ENCODE measurements at regions not wholly inside any gene's neighbourhood (a gene's known extent, or its start where the extent isn't known, plus 50 kb on each side); places are given as distances from the start of the nearest gene placed in this dataset.

GRCh38 chr6:164188861-164189260 is 774.3 kb downstream of the QKI start:
- Mint-ChIP-seq H3K27me3 (no peaks in the 10 kb centered on the region), H3K4me1 (ENCODE audit: low read depth) (no peaks in the 10 kb centered on the region), H3K36me3 (ENCODE audit: low read depth) (no peaks in the 10 kb centered on the region), H3K9me3 (peaks cover 9% of the 10 kb centered on the region), H3K27ac (no peak overlapping the region), H3K4me3 (no peak overlapping the region)
- intact Hi-C loops (cut with micrococcal nuclease): no loop called here

- peaks cover 27% of the 10 kb centered on the region for H3K9me3 Mint-ChIP-seq
- H3K27ac Mint-ChIP-seq: no peak overlapping the region
- H3K27me3 Mint-ChIP-seq: no peaks in the 10 kb centered on the region
- intact Hi-C loops (cut with micrococcal nuclease): no loop called here
- no peaks in the 10 kb centered on the region for H3K4me1 Mint-ChIP-seq (ENCODE audit: low read depth)
- H3K36me3 Mint-ChIP-seq (ENCODE audit: low read depth): no peaks in the 10 kb centered on the region
- no peak overlapping the region for H3K4me3 Mint-ChIP-seq
These were observed 771.0 kb downstream of the QKI start for GRCh38 chr6:164185471-164185871.

GRCh38 chr6:164184410-164184809 is 769.9 kb downstream of the QKI start:
- intact Hi-C loops (cut with micrococcal nuclease): no loop called here
- Mint-ChIP-seq H3K27me3 (no peaks in the 10 kb centered on the region), H3K4me1 (ENCODE audit: low read depth) (no peaks in the 10 kb centered on the region)

GRCh38 chr6:164183556-164184123 is 769.1 kb downstream of the QKI start:
- no peak overlapping the region for H3K27ac Mint-ChIP-seq
- H3K9me3 Mint-ChIP-seq: peaks cover 27% of the 10 kb centered on the region
- no peaks in the 10 kb centered on the region for H3K4me1 Mint-ChIP-seq (ENCODE audit: low read depth)
- H3K36me3 Mint-ChIP-seq (ENCODE audit: low read depth): no peaks in the 10 kb centered on the region
- intact Hi-C loops (cut with micrococcal nuclease): no loop called here
- no peak overlapping the region for H3K4me3 Mint-ChIP-seq
- H3K27me3 Mint-ChIP-seq: no peaks in the 10 kb centered on the region

More at GRCh38 chr6:164184410-164184809, 769.9 kb downstream of the QKI start:
- Mint-ChIP-seq H3K4me3 (no peak overlapping the region), H3K36me3 (ENCODE audit: low read depth) (no peaks in the 10 kb centered on the region), H3K27ac (no peak overlapping the region), H3K9me3 (peaks cover 27% of the 10 kb centered on the region)

GRCh38 chr6:164178679-164179332 is 764.3 kb downstream of the QKI start:
- Mint-ChIP-seq H3K27ac (no peak overlapping the region), H3K4me3 (no peak overlapping the region), H3K27me3 (no peaks in the 10 kb centered on the region), H3K9me3 (peaks cover 26% of the 10 kb centered on the region), H3K36me3 (ENCODE audit: low read depth) (no peaks in the 10 kb centered on the region), H3K4me1 (ENCODE audit: low read depth) (no peaks in the 10 kb centered on the region)
- intact Hi-C loops (cut with micrococcal nuclease): no loop called here

- Mint-ChIP-seq H3K9me3 (peaks cover 26% of the 10 kb centered on the region), H3K27ac (no peak overlapping the region), H3K27me3 (no peaks in the 10 kb centered on the region), H3K4me3 (no peak overlapping the region), H3K36me3 (ENCODE audit: low read depth) (no peaks in the 10 kb centered on the region), H3K4me1 (ENCODE audit: low read depth) (no peaks in the 10 kb centered on the region)
- intact Hi-C loops (cut with micrococcal nuclease): no loop called here
These were observed 754.8 kb downstream of the QKI start for GRCh38 chr6:164169355-164169754.

- Mint-ChIP-seq H3K27ac (no peak overlapping the region), H3K9me3 (peaks cover 19% of the 10 kb centered on the region), H3K36me3 (ENCODE audit: low read depth) (no peaks in the 10 kb centered on the region), H3K27me3 (no peaks in the 10 kb centered on the region), H3K4me1 (ENCODE audit: low read depth) (no peaks in the 10 kb centered on the region), H3K4me3 (no peak overlapping the region)
- intact Hi-C loops (cut with micrococcal nuclease): no loop called here
These were observed 754.1 kb downstream of the QKI start for GRCh38 chr6:164168595-164168994.

GRCh38 chr6:164167873-164168405 is 753.4 kb downstream of the QKI start:
- intact Hi-C loops (cut with micrococcal nuclease): no loop called here
- Mint-ChIP-seq H3K4me3 (no peak overlapping the region), H3K36me3 (ENCODE audit: low read depth) (no peaks in the 10 kb centered on the region), H3K4me1 (ENCODE audit: low read depth) (no peaks in the 10 kb centered on the region), H3K27me3 (no peaks in the 10 kb centered on the region), H3K9me3 (peaks cover 14% of the 10 kb centered on the region), H3K27ac (no peak overlapping the region)

GRCh38 chr6:164166996-164167395 is 752.5 kb downstream of the QKI start:
- no peaks in the 10 kb centered on the region for H3K27me3 Mint-ChIP-seq
- no peak overlapping the region for H3K27ac Mint-ChIP-seq
- no peaks in the 10 kb centered on the region for H3K4me1 Mint-ChIP-seq (ENCODE audit: low read depth)
- peaks cover 19% of the 10 kb centered on the region for H3K9me3 Mint-ChIP-seq
- no peak overlapping the region for H3K4me3 Mint-ChIP-seq
- intact Hi-C loops (cut with micrococcal nuclease): no loop called here
- H3K36me3 Mint-ChIP-seq (ENCODE audit: low read depth): no peaks in the 10 kb centered on the region

GRCh38 chr6:164166515-164166914 is 752.0 kb downstream of the QKI start:
- Mint-ChIP-seq H3K4me1 (ENCODE audit: low read depth) (no peaks in the 10 kb centered on the region), H3K27me3 (no peaks in the 10 kb centered on the region), H3K4me3 (no peak overlapping the region), H3K9me3 (peaks cover 24% of the 10 kb centered on the region), H3K36me3 (ENCODE audit: low read depth) (no peaks in the 10 kb centered on the region), H3K27ac (no peak overlapping the region)
- intact Hi-C loops (cut with micrococcal nuclease): no loop called here

GRCh38 chr6:164164876-164165275 is 750.4 kb downstream of the QKI start:
- no peaks in the 10 kb centered on the region for H3K27me3 Mint-ChIP-seq

GRCh38 chr6:164163239-164163638 is 748.7 kb downstream of the QKI start:
- no peaks in the 10 kb centered on the region for H3K36me3 Mint-ChIP-seq (ENCODE audit: low read depth)
- no peak overlapping the region for H3K27ac Mint-ChIP-seq
- peaks cover 46% of the 10 kb centered on the region for H3K9me3 Mint-ChIP-seq
- H3K27me3 Mint-ChIP-seq: no peaks in the 10 kb centered on the region
- H3K4me3 Mint-ChIP-seq: no peak overlapping the region
- intact Hi-C loops (cut with micrococcal nuclease): no loop called here
- no peaks in the 10 kb centered on the region for H3K4me1 Mint-ChIP-seq (ENCODE audit: low read depth)

More at GRCh38 chr6:164164876-164165275, 750.4 kb downstream of the QKI start:
- Mint-ChIP-seq H3K4me3 (no peak overlapping the region), H3K27ac (no peak overlapping the region), H3K36me3 (ENCODE audit: low read depth) (no peaks in the 10 kb centered on the region), H3K9me3 (peaks cover 35% of the 10 kb centered on the region), H3K4me1 (ENCODE audit: low read depth) (no peaks in the 10 kb centered on the region)
- intact Hi-C loops (cut with micrococcal nuclease): no loop called here

GRCh38 chr6:164159061-164159460 is 744.5 kb downstream of the QKI start:
- Mint-ChIP-seq H3K27me3 (no peaks in the 10 kb centered on the region), H3K36me3 (ENCODE audit: low read depth) (no peaks in the 10 kb centered on the region), H3K4me1 (ENCODE audit: low read depth) (no peaks in the 10 kb centered on the region), H3K27ac (no peak overlapping the region), H3K4me3 (no peak overlapping the region), H3K9me3 (peaks cover 59% of the 10 kb centered on the region)
- intact Hi-C loops (cut with micrococcal nuclease): no loop called here

GRCh38 chr6:164154588-164154987 is 740.1 kb downstream of the QKI start:
- H3K36me3 Mint-ChIP-seq (ENCODE audit: low read depth): no peaks in the 10 kb centered on the region
- H3K9me3 Mint-ChIP-seq: peaks cover 32% of the 10 kb centered on the region
- no peaks in the 10 kb centered on the region for H3K4me1 Mint-ChIP-seq (ENCODE audit: low read depth)
- no peak overlapping the region for H3K4me3 Mint-ChIP-seq
- H3K27me3 Mint-ChIP-seq: no peaks in the 10 kb centered on the region
- intact Hi-C loops (cut with micrococcal nuclease): no loop called here
- no peak overlapping the region for H3K27ac Mint-ChIP-seq

GRCh38 chr6:164152611-164153010 is 738.1 kb downstream of the QKI start:
- intact Hi-C loops (cut with micrococcal nuclease): no loop called here
- no peak overlapping the region for H3K27ac Mint-ChIP-seq
- peaks cover 25% of the 10 kb centered on the region for H3K9me3 Mint-ChIP-seq
- no peak overlapping the region for H3K4me3 Mint-ChIP-seq
- H3K36me3 Mint-ChIP-seq (ENCODE audit: low read depth): no peaks in the 10 kb centered on the region
- H3K4me1 Mint-ChIP-seq (ENCODE audit: low read depth): no peaks in the 10 kb centered on the region
- H3K27me3 Mint-ChIP-seq: no peaks in the 10 kb centered on the region
